Stimulated activated effector memory CD8-positive, alpha-beta T cell treated with anti-CD3 and anti-CD28 coated beads, Interleukin-12 subunit alpha, Interleukin-12 subunit beta, amount 100 ng/mL, for 72 hours (primary cell): ENCODE measurements at regions not wholly inside any gene's neighbourhood (a gene's known extent, or its start where the extent isn't known, plus 50 kb on each side); places are given as distances from the start of the nearest gene placed in this dataset.
"Not testable (repeated sequence)": the region's sequence is repeated elsewhere in the genome, so short reads cannot be mapped to it uniquely, and the experiment has no call there.

Source experiments
- ATAC-seq: fragments of 150-1000 bp; cut with Tn5 transposase; 2 replicates; pipeline ENCODE4 v1.10.0; 2021
- DNase-seq, 2 donors: peaks; one replicate each; pipeline ENCODE4 v3.0.0; 2021 to 2022; ENCODE audit warnings: low spot score in 2 of 2
- H3K27ac Mint-ChIP-seq: one replicate; pipeline ENCODE4 v1.8.0; 2022; ENCODE audit warnings: mild to moderate bottlenecking, mixed read lengths
- H3K36me3 Mint-ChIP-seq: one replicate; pipeline ENCODE4 v1.8.0; 2022; ENCODE audit warnings: mild to moderate bottlenecking, mixed read lengths
- H3K4me1 Mint-ChIP-seq: one replicate; pipeline ENCODE4 v1.8.0; 2022; ENCODE audit warnings: mixed read lengths
- H3K4me3 Mint-ChIP-seq: one replicate; pipeline ENCODE4 v1.8.0; 2022; ENCODE audit warnings: mild to moderate bottlenecking, mixed read lengths
- H3K9me3 Mint-ChIP-seq: one replicate; pipeline ENCODE4 v1.8.0; 2022; ENCODE audit warnings: mixed read lengths

DNA sequence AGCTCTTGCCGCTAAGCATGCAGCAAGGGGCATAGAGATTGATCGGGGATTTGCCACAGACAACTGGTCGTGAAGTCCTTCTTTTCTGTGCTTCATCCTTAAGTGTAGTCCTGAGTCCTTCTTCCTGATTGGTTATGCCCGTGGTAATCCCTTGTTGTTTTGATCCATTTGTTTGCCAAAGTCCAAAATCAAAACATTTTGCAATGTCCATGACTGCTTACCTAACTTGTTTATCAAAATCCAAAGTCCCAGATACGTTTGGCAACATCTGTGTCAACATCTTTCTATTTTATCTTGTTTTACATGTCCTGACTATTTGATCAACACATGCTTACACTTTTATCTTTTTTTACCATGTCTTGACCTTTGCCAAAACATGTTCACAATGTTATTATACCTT, 229.0 kb upstream of the ZNF804A start:
- H3K9me3 Mint-ChIP-seq = peaks cover 17% of the 10 kb centered on the region
- ATAC-seq (no peak), DNase-seq (no peak)
- H3K4me1 Mint-ChIP-seq = no peaks in the 10 kb centered on the region
- no peak overlapping the region for H3K27ac Mint-ChIP-seq
- H3K36me3 Mint-ChIP-seq = no peaks in the 10 kb centered on the region
- H3K4me3 Mint-ChIP-seq = no peak overlapping the region

DNA sequence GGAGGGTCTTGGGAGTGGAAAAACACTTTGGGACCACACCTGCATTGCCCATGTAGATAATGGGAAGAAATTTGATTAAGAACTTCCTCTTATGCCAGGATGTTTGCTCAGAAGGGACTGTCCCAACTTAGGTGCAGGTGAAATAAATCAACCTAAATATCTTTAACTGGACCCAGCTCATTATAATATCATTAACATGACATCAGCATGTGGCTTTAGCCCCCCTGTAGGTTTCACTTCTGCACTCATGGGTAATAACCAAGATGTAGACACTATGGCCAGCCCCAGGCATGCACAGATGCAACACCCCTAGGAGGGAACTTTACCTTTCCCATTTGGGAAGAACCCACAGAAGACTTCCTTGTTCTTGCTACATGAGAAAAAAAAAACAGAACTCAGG, 227.4 kb upstream of the ZNF804A start:
- H3K36me3 Mint-ChIP-seq = no peaks in the 10 kb centered on the region
- ATAC-seq = no peak
- peaks cover 19% of the 10 kb centered on the region for H3K9me3 Mint-ChIP-seq
- no peak for DNase-seq
- no peak overlapping the region for H3K27ac Mint-ChIP-seq
- H3K4me1 Mint-ChIP-seq = no peaks in the 10 kb centered on the region
- no peak overlapping the region for H3K4me3 Mint-ChIP-seq

DNA sequence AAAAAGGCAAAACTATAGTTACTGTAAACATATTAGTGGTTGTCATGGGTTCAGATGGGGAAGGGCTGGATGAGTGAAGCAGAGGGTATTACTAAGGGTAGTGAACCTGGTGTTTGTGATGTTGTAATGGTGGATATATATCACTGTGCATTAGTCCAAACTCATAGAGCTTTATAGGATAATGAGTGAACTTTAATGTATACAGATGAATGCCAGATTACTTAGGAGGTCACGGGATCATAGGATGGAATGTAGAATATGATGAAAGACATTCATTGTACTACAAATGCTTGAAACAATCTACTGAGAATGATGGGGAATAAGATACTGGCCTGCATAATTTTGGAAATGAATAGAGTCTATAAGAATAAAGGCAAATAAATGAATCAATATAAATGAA, 226.7 kb upstream of the ZNF804A start:
- ATAC-seq (no peak), DNase-seq (no peak)
- H3K36me3 Mint-ChIP-seq = no peaks in the 10 kb centered on the region
- no peak overlapping the region for H3K4me3 Mint-ChIP-seq
- H3K9me3 Mint-ChIP-seq = peaks cover 19% of the 10 kb centered on the region
- H3K27ac Mint-ChIP-seq = no peak overlapping the region
- H3K4me1 Mint-ChIP-seq = no peaks in the 10 kb centered on the region

DNA sequence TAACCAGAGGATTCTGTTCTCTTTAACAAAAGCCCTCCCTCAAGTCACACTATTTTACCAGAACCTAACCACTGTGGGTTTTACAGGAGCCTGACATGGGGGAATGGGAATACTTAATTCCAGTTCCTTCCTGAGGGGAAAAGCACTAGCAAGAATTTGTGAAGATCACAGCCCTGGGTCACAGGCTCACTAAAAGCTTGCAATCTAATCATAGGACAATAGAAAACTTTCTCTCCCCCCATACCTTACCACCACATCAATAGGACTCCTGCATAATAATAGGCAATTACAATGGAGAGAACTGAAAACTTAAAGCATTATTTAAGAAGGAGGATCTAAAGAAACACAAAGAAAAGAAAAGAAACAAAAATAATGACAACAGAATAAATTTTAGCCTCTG, 225.8 kb upstream of the ZNF804A start:
- no peak for ATAC-seq
- DNase-seq = no peak
- Mint-ChIP-seq H3K36me3 (no peaks in the 10 kb centered on the region), H3K4me1 (no peaks in the 10 kb centered on the region), H3K27ac (no peak overlapping the region), H3K9me3 (peaks cover 19% of the 10 kb centered on the region), H3K4me3 (no peak overlapping the region)

DNA sequence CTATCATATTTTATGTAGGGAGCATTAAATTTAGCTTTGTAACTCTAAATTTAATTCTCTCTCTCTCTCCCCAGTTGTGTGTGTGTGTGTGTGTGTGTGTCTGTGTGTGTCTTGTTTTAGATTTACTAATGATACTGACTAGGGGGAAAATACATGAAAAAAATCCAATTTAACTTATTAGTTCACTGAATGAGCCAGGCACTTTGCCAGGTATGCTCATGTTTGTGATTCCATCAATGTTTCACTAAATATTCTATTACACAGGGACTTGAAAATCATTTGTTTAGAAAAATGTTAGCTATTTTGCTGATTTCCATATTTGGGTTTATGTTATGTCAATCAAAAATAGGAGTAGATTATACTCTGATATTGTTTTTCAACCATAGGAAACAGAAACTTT, 203.7 kb upstream of the ZNF804A start:
- Mint-ChIP-seq H3K4me3 (no peak overlapping the region), H3K27ac (no peak overlapping the region), H3K9me3 (peaks cover 7% of the 10 kb centered on the region), H3K36me3 (no peaks in the 10 kb centered on the region), H3K4me1 (no peaks in the 10 kb centered on the region)
- DNase-seq (no peak), ATAC-seq (no peak)

DNA sequence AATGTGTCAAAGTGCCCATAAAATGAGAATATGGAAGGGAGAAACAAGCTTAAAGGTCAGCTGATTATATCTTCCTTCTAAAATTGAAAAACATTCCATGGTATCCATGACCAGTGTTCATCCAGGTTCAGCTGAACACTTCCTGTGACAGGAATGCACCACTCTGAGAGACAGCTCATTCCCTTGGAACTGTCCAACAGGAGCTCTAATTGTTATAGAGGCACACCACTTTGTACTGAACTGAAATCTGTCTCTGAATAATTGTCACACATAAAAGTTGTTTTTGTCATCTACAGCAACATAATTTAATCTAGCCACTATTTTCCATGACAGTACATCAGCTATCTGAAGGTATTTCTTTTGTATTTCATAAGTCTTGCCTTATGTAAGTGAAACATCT, 195.9 kb upstream of the ZNF804A start:
- DNase-seq = no peak
- Mint-ChIP-seq H3K27ac (no peak overlapping the region), H3K4me1 (no peaks in the 10 kb centered on the region), H3K9me3 (peaks cover 6% of the 10 kb centered on the region), H3K36me3 (no peaks in the 10 kb centered on the region), H3K4me3 (no peak overlapping the region)
- no peak for ATAC-seq

DNA sequence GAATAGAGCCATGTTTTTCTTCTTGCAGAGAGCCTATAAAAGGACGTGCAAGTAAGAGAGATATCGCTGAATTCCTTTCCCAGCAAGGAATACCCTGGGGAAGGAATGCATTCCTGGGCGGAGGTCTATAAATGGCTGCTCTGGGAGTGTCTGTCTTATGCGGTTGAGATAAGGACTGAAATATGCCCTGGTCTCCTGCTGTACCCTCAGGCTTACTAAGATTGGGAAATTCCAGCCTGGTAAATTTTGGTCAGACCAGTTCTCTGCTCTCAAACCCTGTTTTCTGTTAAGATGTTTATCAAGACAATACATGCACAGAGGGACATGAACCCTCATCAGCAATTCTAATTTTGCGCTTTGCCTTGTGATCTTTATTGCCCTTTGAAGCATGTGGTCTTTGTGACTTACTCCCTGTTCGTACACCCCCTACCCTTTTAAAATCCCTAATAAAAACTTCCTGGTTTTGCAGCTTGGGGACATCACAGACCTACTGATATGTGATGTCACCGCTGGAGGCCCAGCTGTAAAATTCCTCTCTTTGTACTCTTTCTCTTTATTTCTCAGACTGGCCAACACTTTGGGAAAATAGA, 191.2 kb upstream of the ZNF804A start:
- not testable (repeated sequence) for H3K4me3 Mint-ChIP-seq, H3K9me3 Mint-ChIP-seq, ATAC-seq, H3K27ac Mint-ChIP-seq, H3K4me1 Mint-ChIP-seq, H3K36me3 Mint-ChIP-seq, DNase-seq

DNA sequence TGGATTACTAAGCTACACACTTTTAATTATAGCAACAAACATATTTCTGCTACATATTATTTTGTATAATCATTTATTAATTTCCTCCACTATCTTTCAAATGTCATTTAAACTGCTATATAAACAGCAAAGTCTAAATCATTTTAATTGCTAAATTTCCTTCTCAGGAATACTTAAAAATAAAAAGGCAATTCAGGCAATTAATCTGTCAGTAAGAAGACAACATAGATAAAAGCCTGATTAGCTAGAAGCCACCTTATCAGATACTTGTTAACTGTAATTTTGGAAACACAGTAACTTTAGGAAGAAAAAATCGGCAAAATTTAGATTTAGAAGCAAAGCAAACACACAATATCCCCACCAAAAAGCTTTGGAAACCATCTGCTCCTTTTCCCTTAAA, 188.2 kb upstream of the ZNF804A start:
- Mint-ChIP-seq H3K9me3 (no peaks in the 10 kb centered on the region), H3K36me3 (no peaks in the 10 kb centered on the region), H3K27ac (no peak overlapping the region), H3K4me1 (no peaks in the 10 kb centered on the region), H3K4me3 (no peak overlapping the region)
- DNase-seq = no peak
- no peak for ATAC-seq

DNA sequence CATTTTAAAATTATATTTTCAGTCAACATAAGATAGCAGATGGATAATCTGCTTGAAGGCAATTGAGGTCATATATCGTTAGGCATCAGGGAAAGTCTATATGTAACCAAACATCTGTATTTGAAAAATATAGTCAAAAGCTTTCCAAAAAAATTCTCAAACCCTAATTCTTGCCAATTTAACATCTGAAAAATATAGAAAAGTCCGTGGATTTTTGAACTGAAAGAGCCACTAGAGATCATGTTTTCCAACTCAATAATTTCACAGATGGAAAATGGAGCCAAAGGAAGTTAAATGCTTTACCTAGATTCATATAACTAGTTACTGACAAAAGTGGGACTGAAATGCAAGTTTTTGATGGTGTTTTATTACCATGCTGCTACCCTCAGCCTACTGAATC, 185.1 kb upstream of the ZNF804A start:
- Mint-ChIP-seq H3K36me3 (no peaks in the 10 kb centered on the region), H3K9me3 (no peaks in the 10 kb centered on the region), H3K27ac (no peak overlapping the region), H3K4me3 (no peak overlapping the region), H3K4me1 (no peaks in the 10 kb centered on the region)
- ATAC-seq (no peak), DNase-seq (no peak)

DNA sequence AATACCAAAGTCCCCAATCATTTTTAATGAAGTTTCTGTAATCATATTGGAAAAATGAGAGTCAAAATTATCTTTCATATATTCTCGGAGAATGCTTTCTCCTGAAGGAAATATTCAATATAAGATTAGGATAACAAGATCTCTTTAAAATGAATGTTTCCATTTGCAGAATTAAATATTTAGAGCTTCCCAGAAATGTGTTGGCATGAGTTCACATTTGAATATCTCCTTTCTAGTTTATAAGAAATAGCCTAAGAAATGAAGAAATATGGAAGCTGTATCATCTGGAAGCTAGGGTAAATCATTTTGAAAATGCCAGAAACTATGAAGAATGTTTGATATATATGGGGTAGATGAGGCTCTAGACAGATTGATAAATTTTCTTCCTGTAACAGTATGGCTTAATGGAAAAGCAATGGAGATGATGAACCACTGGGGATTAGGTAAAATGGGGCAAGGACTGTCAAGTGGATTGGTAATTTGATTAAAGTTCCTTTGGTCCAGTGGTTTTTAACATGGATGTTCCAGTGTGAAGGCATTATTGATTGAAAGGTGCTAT, 184.6 kb upstream of the ZNF804A start:
- Mint-ChIP-seq H3K4me3 (no peak overlapping the region), H3K36me3 (no peaks in the 10 kb centered on the region), H3K4me1 (no peaks in the 10 kb centered on the region), H3K27ac (no peak overlapping the region), H3K9me3 (no peaks in the 10 kb centered on the region)
- DNase-seq (no peak), ATAC-seq (no peak)

DNA sequence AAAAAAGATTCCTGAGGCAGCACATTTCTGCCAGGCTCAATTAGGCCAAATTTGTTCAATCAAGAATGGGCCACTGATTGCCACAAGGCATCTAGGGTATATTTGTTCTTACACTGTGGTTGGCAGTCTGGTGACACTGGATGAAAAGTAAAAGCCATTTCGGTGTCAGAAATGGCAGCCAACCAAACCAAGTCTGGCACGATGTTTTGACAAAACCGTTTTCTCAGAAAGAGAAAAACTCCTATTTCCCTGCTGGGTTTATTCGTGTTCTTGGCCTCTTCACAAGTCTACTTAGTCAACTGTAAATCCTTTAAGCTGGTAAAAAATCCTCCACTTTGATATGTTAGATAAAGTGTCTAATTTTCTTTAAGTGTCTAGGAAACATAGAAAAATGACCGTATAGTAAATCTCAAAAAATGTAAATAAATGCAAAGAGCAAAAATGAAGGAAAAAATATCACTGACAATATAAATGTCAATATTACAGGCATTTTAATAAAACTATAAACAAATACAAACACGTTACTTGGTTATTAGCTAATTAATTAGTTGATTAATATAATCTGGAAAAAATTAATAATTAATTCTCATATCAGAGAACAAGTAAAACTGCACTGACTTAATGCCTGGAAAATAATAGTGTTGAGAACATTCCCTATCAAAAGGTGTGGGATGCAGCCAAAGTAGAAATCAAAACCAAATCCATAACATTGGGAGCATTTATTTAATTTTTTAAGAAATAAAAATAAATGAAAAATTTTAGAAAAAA, 182.0 kb upstream of the ZNF804A start:
- DNase-seq = no peak
- Mint-ChIP-seq H3K27ac (no peak overlapping the region), H3K36me3 (no peaks in the 10 kb centered on the region), H3K9me3 (no peaks in the 10 kb centered on the region), H3K4me3 (no peak overlapping the region), H3K4me1 (no peaks in the 10 kb centered on the region)
- no peak for ATAC-seq

DNA sequence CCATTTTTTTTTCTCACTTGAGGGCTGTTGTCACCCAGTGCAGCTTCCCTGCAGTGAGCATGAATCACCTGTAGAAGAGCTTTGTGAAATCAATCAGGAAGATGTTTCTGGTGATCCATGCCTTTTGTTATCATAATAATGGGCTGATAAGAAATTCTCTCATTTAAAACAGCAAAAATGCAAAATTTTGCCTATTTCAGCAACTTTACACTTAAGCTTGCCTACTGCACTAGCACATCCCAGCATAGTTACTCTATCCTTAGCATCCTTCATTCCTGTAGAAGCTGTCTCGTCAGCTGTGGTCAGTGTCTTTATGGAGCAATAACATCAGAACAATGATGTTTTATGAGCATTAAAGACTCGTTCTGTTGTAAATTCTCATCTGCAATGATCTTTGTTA, 178.6 kb upstream of the ZNF804A start:
- Mint-ChIP-seq H3K27ac (no peak overlapping the region), H3K4me3 (no peak overlapping the region), H3K36me3 (no peaks in the 10 kb centered on the region), H3K4me1 (no peaks in the 10 kb centered on the region), H3K9me3 (peaks cover 8% of the 10 kb centered on the region)
- ATAC-seq (no peak), DNase-seq (no peak)

DNA sequence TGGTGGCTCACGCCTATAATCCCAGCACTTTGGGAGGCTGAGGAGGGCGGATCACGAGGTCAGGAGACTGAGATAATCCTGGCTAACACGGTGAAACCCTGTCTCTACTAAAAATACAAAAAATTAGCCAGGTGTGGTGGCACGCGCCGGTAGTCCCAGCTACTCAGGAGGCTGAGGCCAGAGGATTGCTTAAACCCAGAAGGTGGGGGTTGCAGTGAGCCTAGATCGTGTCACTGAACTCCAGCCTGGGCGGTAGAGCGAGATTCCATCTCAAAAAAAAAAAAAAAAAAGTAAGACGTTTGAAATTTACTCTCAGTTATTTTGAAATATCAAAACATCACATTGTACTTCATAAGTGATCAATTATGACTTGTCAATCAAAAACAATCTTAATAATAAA, 176.9 kb upstream of the ZNF804A start:
- H3K9me3 Mint-ChIP-seq = peaks cover 14% of the 10 kb centered on the region
- not testable (repeated sequence) for ATAC-seq, H3K4me3 Mint-ChIP-seq, DNase-seq, H3K4me1 Mint-ChIP-seq, H3K27ac Mint-ChIP-seq, H3K36me3 Mint-ChIP-seq

DNA sequence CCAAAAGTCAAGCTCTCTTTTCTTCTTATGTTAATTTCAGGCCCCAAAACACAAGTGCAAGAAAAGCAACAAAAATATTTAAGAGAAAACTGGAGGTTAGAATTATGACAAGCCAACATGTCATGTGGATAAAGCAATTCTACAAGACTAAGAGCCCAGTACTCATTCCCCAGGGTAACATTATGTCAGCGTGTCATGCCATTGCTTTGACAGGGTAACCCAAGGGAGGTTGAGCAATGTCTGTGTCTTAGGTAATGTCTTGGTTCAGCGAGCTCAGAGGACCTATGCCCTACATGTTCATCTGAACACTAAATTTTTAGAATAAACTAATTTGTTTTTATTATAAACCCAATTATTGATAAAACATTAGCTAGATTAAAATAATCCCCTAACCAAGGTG, 173.2 kb upstream of the ZNF804A start:
- no peak overlapping the region for H3K27ac Mint-ChIP-seq
- no peak for ATAC-seq
- H3K4me1 Mint-ChIP-seq = no peaks in the 10 kb centered on the region
- H3K36me3 Mint-ChIP-seq = no peaks in the 10 kb centered on the region
- no peak for DNase-seq
- H3K4me3 Mint-ChIP-seq = no peak overlapping the region
- H3K9me3 Mint-ChIP-seq = peaks cover 14% of the 10 kb centered on the region

DNA sequence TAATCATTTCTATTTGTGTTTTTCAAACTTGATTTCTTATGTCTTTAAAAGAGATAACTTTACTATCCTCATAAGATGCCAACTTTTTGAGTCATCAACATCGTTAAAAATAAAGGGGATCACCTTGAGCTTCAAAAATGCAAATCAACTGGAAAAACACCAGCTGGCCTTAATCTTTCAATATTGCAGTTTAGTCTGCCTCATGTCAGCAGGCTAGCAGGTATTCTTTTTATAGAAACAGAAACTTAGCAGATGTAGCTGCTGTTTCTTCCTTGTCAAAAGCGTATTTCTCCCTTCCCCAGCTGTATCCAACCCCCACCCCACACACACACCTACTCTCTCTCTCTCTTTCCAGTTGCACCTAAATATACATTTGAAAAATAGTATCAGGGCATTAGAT, 154.1 kb upstream of the ZNF804A start:
- no peak overlapping the region for H3K4me3 Mint-ChIP-seq
- ATAC-seq (no peak), DNase-seq (no peak)
- no peaks in the 10 kb centered on the region for H3K36me3 Mint-ChIP-seq
- H3K9me3 Mint-ChIP-seq = peaks cover 10% of the 10 kb centered on the region
- H3K4me1 Mint-ChIP-seq = no peaks in the 10 kb centered on the region
- H3K27ac Mint-ChIP-seq = no peak overlapping the region

DNA sequence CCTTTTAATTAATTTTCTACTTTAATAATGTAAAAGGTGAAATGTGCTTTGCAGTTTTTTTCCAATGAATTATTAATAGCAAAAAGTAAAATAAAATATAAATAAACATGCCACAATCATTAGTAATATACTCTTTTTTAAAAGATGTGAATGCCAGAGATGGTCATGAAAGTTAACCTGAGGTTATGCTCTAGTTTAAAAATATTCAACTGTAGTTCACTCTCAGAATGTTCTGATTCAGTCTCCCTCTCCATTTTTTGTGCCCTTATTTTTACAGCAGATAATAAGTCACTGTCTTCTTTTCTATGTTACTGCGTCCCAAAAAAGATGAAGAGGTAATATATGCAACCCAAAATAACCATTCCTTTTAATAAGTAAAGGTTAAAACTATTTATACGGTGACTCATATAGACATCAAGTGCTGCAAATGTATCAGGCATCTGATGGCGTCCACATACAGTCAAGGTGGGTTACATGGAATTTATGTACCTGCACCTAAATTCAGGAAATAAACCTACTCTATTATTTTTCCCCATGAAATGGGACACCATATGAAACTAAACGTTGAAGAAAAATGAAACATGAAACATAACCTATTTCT, 153.6 kb upstream of the ZNF804A start:
- Mint-ChIP-seq H3K4me1 (no peaks in the 10 kb centered on the region), H3K4me3 (no peak overlapping the region), H3K9me3 (peaks cover 10% of the 10 kb centered on the region), H3K36me3 (no peaks in the 10 kb centered on the region), H3K27ac (no peak overlapping the region)
- DNase-seq (no peak), ATAC-seq (no peak)
